ENCODE measurements at regions not wholly inside any gene's neighbourhood (a gene's known extent, or its start where the extent isn't known, plus 50 kb on each side); places are given as distances from the start of the nearest gene placed in this dataset.

- DNase-seq, result no peak
These were observed 397.6 kb downstream of the RNF144B start for GRCh38 chr6:18784794-18785193.

- no peak for DNase-seq
These were observed 398.8 kb downstream of the RNF144B start for GRCh38 chr6:18785810-18786490.

GRCh38 chr6:18792866-18793265 is 405.7 kb downstream of the RNF144B start:
- no peak for DNase-seq

GRCh38 chr6:18795726-18796125 is 408.6 kb downstream of the RNF144B start:
- DNase-seq, result no peak

GRCh38 chr6:18820725-18821124 is 433.6 kb downstream of the RNF144B start:
- DNase-seq, result no peak

GRCh38 chr6:18823782-18824386 is 436.7 kb downstream of the RNF144B start:
- DNase-seq, result no peak

- no peak for DNase-seq
These were observed 442.2 kb downstream of the RNF144B start for GRCh38 chr6:18829272-18829870.

GRCh38 chr6:18835976-18836375 is 448.8 kb downstream of the RNF144B start:
- DNase-seq, result no peak

- no peak for DNase-seq
These were observed 449.9 kb downstream of the RNF144B start for GRCh38 chr6:18837013-18837412.

- no peak for DNase-seq
These were observed 455.4 kb downstream of the RNF144B start for GRCh38 chr6:18842534-18842933.

- no peak for DNase-seq
These were observed 458.7 kb downstream of the RNF144B start for GRCh38 chr6:18845896-18846295.

- DNase-seq, result no peak
These were observed 459.2 kb downstream of the RNF144B start for GRCh38 chr6:18846327-18846726.

- DNase-seq, result no peak
These were observed 474.1 kb downstream of the RNF144B start for GRCh38 chr6:18861204-18861603.

- DNase-seq, result no peak
These were observed 496.1 kb downstream of the RNF144B start for GRCh38 chr6:18883268-18883667.

GRCh38 chr6:18883851-18884250 is 496.7 kb downstream of the RNF144B start:
- DNase-seq, result no peak

- no peak for DNase-seq
These were observed 506.6 kb downstream of the RNF144B start for GRCh38 chr6:18893540-18894269.

- DNase-seq, result no peak
These were observed 510.2 kb downstream of the RNF144B start for GRCh38 chr6:18897350-18897749.

GRCh38 chr6:18904681-18905080 is 517.5 kb downstream of the RNF144B start:
- DNase-seq, result no peak

GRCh38 chr6:18920701-18921100 is 533.6 kb downstream of the RNF144B start:
- DNase-seq, result no peak

- DNase-seq, result no peak
These were observed 543.9 kb downstream of the RNF144B start for GRCh38 chr6:18931086-18931485.

- no peak for DNase-seq
These were observed 571.0 kb downstream of the RNF144B start for GRCh38 chr6:18958146-18958545.

- no peak for DNase-seq
These were observed 574.4 kb downstream of the RNF144B start for GRCh38 chr6:18961566-18961965.

- DNase-seq, result no peak
These were observed 575.3 kb downstream of the RNF144B start for GRCh38 chr6:18962361-18962905.

Data from effector CD8-positive, alpha-beta T cell (primary cell).